Endothelial cell of umbilical vein (primary cell): ENCODE measurements at regions not wholly inside any gene's neighbourhood (a gene's known extent, or its start where the extent isn't known, plus 50 kb on each side); places are given as distances from the start of the nearest gene placed in this dataset.

ENCODE experiments used
- BruUV-seq: library from RNA; stranded (reverse); fragments of 400-500 nt; replicated peaks from 2 replicates; lab custom pipeline; 2021; lab: Mats Ljungman, UMichigan
- CTCF ChIA-PET: fragments of 300-600, 350-600 bp; sonication (Branson Sonifier 250); formaldehyde crosslinking; loops from one replicate; lab custom pipeline; 2021; ENCODE audit warnings: antibody characterized with exemption, inconsistent platforms; lab: Charles Lee
- POLR2A ChIA-PET: fragments of 300-600, 350-600 bp; sonication (Branson Sonifier 250); formaldehyde crosslinking; loops from one replicate; lab custom pipeline; 2021; ENCODE audit warnings: antibody characterized with exemption, inconsistent platforms; lab: Charles Lee
- DNase-seq: peaks from one replicate; pipeline ENCODE4 v3.0.0-alpha.2; 2011; ENCODE audit warnings: low read depth, low spot score
- FAIRE-seq: peaks from 2 replicates; lab custom pipeline; 2011; peaks lifted over from hg19 to GRCh38; lab: Jason Lieb, UNC
- H2AFZ ChIP-seq: 2 replicates; pipeline ENCODE4 v1.6.0; 2012; ENCODE audit warnings: low read depth, low read length, control low read depth, inconsistent platforms
- H3K27ac ChIP-seq: 2 replicates; pipeline ENCODE4 v1.5.1; 2011; ENCODE audit warnings: low read depth, mild to moderate bottlenecking, control low read depth, low read length, moderate library complexity; ENCODE audit not compliant: insufficient read depth
- H3K27me3 ChIP-seq, 2 experiments: 2 replicates each; pipeline versions ENCODE4 v1.6.0 to v1.6.1; 2011; ENCODE audit warnings: low read length in 2 of 2, mixed read lengths in 1 of 2; ENCODE audit not compliant: control insufficient read depth in 2 of 2, insufficient read depth in 2 of 2
- H3K36me3 ChIP-seq, 2 experiments: 2 replicates in 1 of 2; 3 replicates in 1 of 2; pipeline ENCODE4 v1.5.1; 2011; ENCODE audit warnings: low read length in 2 of 2, mild to moderate bottlenecking in 1 of 2, moderate library complexity in 1 of 2; ENCODE audit not compliant: control insufficient read depth in 2 of 2, insufficient read depth in 2 of 2; ENCODE audit errors: extremely low read depth in 1 of 2
- H3K4me1 ChIP-seq: 3 replicates; pipeline ENCODE4 v1.5.1; 2011; ENCODE audit warnings: mild to moderate bottlenecking, low read length; ENCODE audit not compliant: control insufficient read depth, insufficient read depth; ENCODE audit errors: extremely low read depth
- H3K4me2 ChIP-seq: 2 replicates; pipeline ENCODE4 v1.6.1; 2011; ENCODE audit warnings: low read length, control low read depth, mixed read lengths; ENCODE audit not compliant: insufficient read depth
- H3K4me3 ChIP-seq, 3 experiments: fragments of 200-600 bp in 1 of 3; sonication (generic), shearing (Covaris generic) in 1 of 3; replicated peaks in 1 of 3; 2 replicates each; pipeline ENCODE4 v1.5.1; 2011 to 2016; ENCODE audit warnings: control low read depth in 3 of 3, low read length in 3 of 3, mild to moderate bottlenecking in 2 of 3, inconsistent platforms in 1 of 3, low read depth in 1 of 3, moderate library complexity in 1 of 3; ENCODE audit not compliant: insufficient read depth in 1 of 3
- H3K79me2 ChIP-seq: 2 replicates; pipeline ENCODE4 v1.6.0; 2012; ENCODE audit warnings: low read length, inconsistent platforms; ENCODE audit not compliant: control insufficient read depth, insufficient read depth
- H3K9ac ChIP-seq: replicated peaks from 2 replicates; pipeline ENCODE3; 2011; ENCODE audit warnings: low read length, control low read depth; ENCODE audit not compliant: insufficient read depth; ENCODE audit errors: extremely low read depth
- H3K9me1 ChIP-seq: replicated peaks from 3 replicates; pipeline ENCODE4 v1.6.0; 2011; ENCODE audit warnings: mild to moderate bottlenecking, low read length; ENCODE audit not compliant: control insufficient read depth, insufficient read depth; ENCODE audit errors: extremely low read depth
- H3K9me3 ChIP-seq: replicated peaks from 2 replicates; pipeline ENCODE4 v1.5.1; 2012; ENCODE audit warnings: low read length, inconsistent platforms; ENCODE audit not compliant: control insufficient read depth, insufficient read depth
- H4K20me1 ChIP-seq: replicated peaks from 2 replicates; pipeline ENCODE3; 2011; ENCODE audit warnings: mild to moderate bottlenecking, low read length; ENCODE audit not compliant: control insufficient read depth, insufficient read depth; ENCODE audit errors: extremely low read depth
- EZH2 ChIP-seq: IDR thresholded peaks from 2 replicates; pipeline ENCODE4 v1.6.1; 2012; ENCODE audit warnings: borderline replicate concordance, low read depth, mild to moderate bottlenecking, moderate library complexity, low read length, inconsistent platforms; ENCODE audit not compliant: severe bottlenecking
- FOS ChIP-seq: IDR thresholded peaks from 2 replicates; pipeline ENCODE4 v1.6.1; 2011; ENCODE audit warnings: mild to moderate bottlenecking, low read length, moderate library complexity, borderline replicate concordance; ENCODE audit not compliant: insufficient read depth
- GATA2 ChIP-seq: IDR thresholded peaks from 2 replicates; pipeline ENCODE4 v1.7.0; 2011; ENCODE audit warnings: low read depth, mild to moderate bottlenecking, moderate library complexity, mixed read lengths, low read length; ENCODE audit not compliant: insufficient read length, insufficient read depth
- JUN ChIP-seq: IDR thresholded peaks from 2 replicates; pipeline ENCODE4 v1.6.1; 2011; ENCODE audit warnings: borderline replicate concordance, low read depth; ENCODE audit not compliant: insufficient read length, insufficient read depth
- MAX ChIP-seq: IDR thresholded peaks from 2 replicates; pipeline ENCODE4 v1.6.1; 2011; ENCODE audit not compliant: insufficient read depth, insufficient read length
- MYC ChIP-seq: IDR thresholded peaks from one replicate; pipeline ENCODE4 v1.6.1; 2011; ENCODE audit warnings: mild to moderate bottlenecking, low read depth, low read length
- POLR2A ChIP-seq: IDR thresholded peaks from 2 replicates; pipeline ENCODE4 v1.6.1; 2012; ENCODE audit warnings: low read depth, mild to moderate bottlenecking, control low read depth, low read length
- dilution Hi-C: fragments of 300-500 bp; cut with MboI; formaldehyde crosslinking; loops from one replicate; pipeline ENCODE4 v1.15.0; 2019; ENCODE audit warnings: low sequenced_read_pairs; ENCODE audit not compliant: extremely low pct_ligation_motif_present
- intact Hi-C: fragments of 100-400 bp; cut with micrococcal nuclease; formaldehyde crosslinking; loops from one replicate; pipeline ENCODE4 v1.10.0; 2022
- TF ChIP-seq, protein P1 (sequence below), 2 donors: IDR thresholded peaks; 1 replicate in 1 of 2; 2 replicates in 1 of 2; pipeline ENCODE4 v1.5.1; 2011; ENCODE audit warnings: low read length in 2 of 2, mild to moderate bottlenecking in 2 of 2, moderate library complexity in 2 of 2, control low read depth in 1 of 2, inconsistent platforms in 1 of 2, low read depth in 1 of 2; ENCODE audit not compliant: insufficient read depth in 1 of 2; ENCODE audit errors: extremely low read depth in 1 of 2

- CTCF ChIA-PET = no interaction called here
- H4K20me1 ChIP-seq = no peaks in the 10 kb centered on the region
- FAIRE-seq = no peak
Measured at GRCh38 chr7:9836671-9837070, 1137.0 kb upstream of the PHF14 start.

DNA sequence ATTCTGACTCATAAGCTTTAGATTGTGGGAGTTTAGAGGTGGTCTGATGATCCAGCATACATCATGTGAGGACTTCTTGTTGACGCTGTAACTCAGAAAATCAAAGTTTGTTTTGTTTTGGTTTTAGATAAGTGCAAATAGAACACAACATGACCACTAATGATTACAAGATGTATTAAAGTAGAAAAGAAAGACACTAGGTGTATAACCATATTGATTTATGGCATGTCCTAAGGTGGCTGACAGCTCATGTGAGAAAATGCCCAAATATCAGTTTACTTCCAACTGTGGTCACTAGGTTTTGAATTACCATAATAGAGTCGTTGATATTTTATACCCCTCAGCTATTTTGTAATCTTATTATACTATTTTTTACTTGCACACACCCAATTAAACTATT, 1131.4 kb upstream of the PHF14 start:
- intact Hi-C loops = no loop called here

More at GRCh38 chr7:9836671-9837070, 1137.0 kb upstream of the PHF14 start:
- dilution Hi-C loops (no loop called here), intact Hi-C loops (no loop called here)
- Histone ChIP-seq H3K4me1 (no peaks in the 10 kb centered on the region), H3K9ac (no peak overlapping the region), H3K27ac (no peak overlapping the region), H3K9me3 (no peaks in the 10 kb centered on the region), H3K36me3 (no peaks in the 10 kb centered on the region), H3K9me1 (no peaks in the 10 kb centered on the region), H2AFZ (no peak overlapping the region), H3K79me2 (no peaks in the 10 kb centered on the region), H3K4me2 (no peak overlapping the region), H3K27me3 (no peaks in the 10 kb centered on the region), H3K4me3 (no peak overlapping the region)
- POLR2A ChIA-PET = no interaction called here
- TF ChIP-seq, protein P1, sequence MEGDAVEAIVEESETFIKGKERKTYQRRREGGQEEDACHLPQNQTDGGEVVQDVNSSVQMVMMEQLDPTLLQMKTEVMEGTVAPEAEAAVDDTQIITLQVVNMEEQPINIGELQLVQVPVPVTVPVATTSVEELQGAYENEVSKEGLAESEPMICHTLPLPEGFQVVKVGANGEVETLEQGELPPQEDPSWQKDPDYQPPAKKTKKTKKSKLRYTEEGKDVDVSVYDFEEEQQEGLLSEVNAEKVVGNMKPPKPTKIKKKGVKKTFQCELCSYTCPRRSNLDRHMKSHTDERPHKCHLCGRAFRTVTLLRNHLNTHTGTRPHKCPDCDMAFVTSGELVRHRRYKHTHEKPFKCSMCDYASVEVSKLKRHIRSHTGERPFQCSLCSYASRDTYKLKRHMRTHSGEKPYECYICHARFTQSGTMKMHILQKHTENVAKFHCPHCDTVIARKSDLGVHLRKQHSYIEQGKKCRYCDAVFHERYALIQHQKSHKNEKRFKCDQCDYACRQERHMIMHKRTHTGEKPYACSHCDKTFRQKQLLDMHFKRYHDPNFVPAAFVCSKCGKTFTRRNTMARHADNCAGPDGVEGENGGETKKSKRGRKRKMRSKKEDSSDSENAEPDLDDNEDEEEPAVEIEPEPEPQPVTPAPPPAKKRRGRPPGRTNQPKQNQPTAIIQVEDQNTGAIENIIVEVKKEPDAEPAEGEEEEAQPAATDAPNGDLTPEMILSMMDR (IDR thresholded peaks at IDR 0.05; ENCODE audit: extremely low read depth in 1 of 2, insufficient read depth in 1 of 2, low read depth in 1 of 2, low read length in 2 of 2) = no peak
- no peak for TF ChIP-seq MYC
- no peak for TF ChIP-seq MAX
- TF ChIP-seq FOS = no peak
- no peak for TF ChIP-seq EZH2
- no peak for TF ChIP-seq POLR2A
- BruUV-seq = no TSS peak
- DNase-seq = no peak

More for the DNA sequence above, 1131.4 kb upstream of the PHF14 start:
- H3K9me3 ChIP-seq = no peaks in the 10 kb centered on the region
- H3K4me3 ChIP-seq = no peak overlapping the region
- H3K27me3 ChIP-seq = no peaks in the 10 kb centered on the region
- no peaks in the 10 kb centered on the region for H3K4me1 ChIP-seq
- no peaks in the 10 kb centered on the region for H3K9me1 ChIP-seq
- ChIA-PET POLR2A (no interaction called here), CTCF (interaction anchor here (1.5 kb wide), 1 partner anchor 10 kb away, joined by 3 read pairs; no protein-coding TSS in a partner anchor)
- H4K20me1 ChIP-seq = no peaks in the 10 kb centered on the region
- no peak for TF ChIP-seq GATA2
- no peak for TF ChIP-seq JUN
- TF ChIP-seq FOS = no peak
- no peak overlapping the region for H3K27ac ChIP-seq
- DNase-seq (no peak), FAIRE-seq (no peak)
- no peaks in the 10 kb centered on the region for H3K79me2 ChIP-seq
- no peak overlapping the region for H2AFZ ChIP-seq
- H3K4me2 ChIP-seq = no peak overlapping the region
- no peaks in the 10 kb centered on the region for H3K36me3 ChIP-seq
- dilution Hi-C loops = no loop called here
- no TSS peak for BruUV-seq
- H3K9ac ChIP-seq = no peak overlapping the region
